Uterus (tissue), 3 donors: ENCODE measurements at regions not wholly inside any gene's neighbourhood (a gene's known extent, or its start where the extent isn't known, plus 50 kb on each side); places are given as distances from the start of the nearest gene placed in this dataset.

Source experiments
- DNase-seq, 2 donors: peaks; one replicate each; pipeline ENCODE4 v3.0.0-alpha.2; 2019 to 2020
- H3K27ac ChIP-seq, 2 donors: fragments of 200-600 bp; sonication (generic); 1 replicate in 1 of 2; 2 replicates in 1 of 2; pipeline ENCODE4 v1.5.1; 2016 to 2018
- H3K27me3 ChIP-seq, 2 donors: fragments of 200-600 bp; sonication (generic); one replicate each; pipeline ENCODE4 v1.5.1; 2018 to 2019; ENCODE audit warnings: control low read depth in 1 of 2
- H3K36me3 ChIP-seq, 2 donors: fragments of 200-600 bp; sonication (generic); one replicate each; pipeline ENCODE4 v1.5.1; 2019; ENCODE audit warnings: control low read depth in 1 of 2
- H3K4me1 ChIP-seq, 2 donors: fragments of 200-600 bp; sonication (generic); one replicate each; pipeline ENCODE4 v1.5.1; 2018 to 2019; ENCODE audit warnings: control low read depth in 1 of 2
- H3K4me3 ChIP-seq, 2 donors: fragments of 200-600 bp; sonication (generic); 1 replicate in 1 of 2; 2 replicates in 1 of 2; pipeline ENCODE4 v1.5.1; 2018 to 2019; ENCODE audit warnings: mild to moderate bottlenecking in 1 of 2
- H3K9me3 ChIP-seq, 2 donors: fragments of 200-600 bp; sonication (generic); one replicate each; pipeline ENCODE4 v1.5.1; 2019; ENCODE audit warnings: control low read depth in 1 of 2
- CTCF ChIP-seq, 4 experiments: fragments of 200-600 bp in 2 of 4; fragments of 450-650 bp in 2 of 4; sonication (generic) in 2 of 4; IDR thresholded peaks; one replicate each; pipeline ENCODE4 v1.5.1; 2016 to 2019; ENCODE audit warnings: antibody characterized with exemption in 4 of 4, mild to moderate bottlenecking in 2 of 4, moderate library complexity in 1 of 4
- POLR2A ChIP-seq, 2 donors: fragments of 450-650 bp; IDR thresholded peaks; one replicate each; pipeline ENCODE4 v1.6.1; 2016; ENCODE audit warnings: antibody characterized with exemption in 2 of 2, mild to moderate bottlenecking in 1 of 2, moderate library complexity in 1 of 2
- intact Hi-C: fragments of 100-400 bp; cut with DNase I; formaldehyde crosslinking; loops from one replicate; pipeline ENCODE4 v1.15.1; 2023; ENCODE audit warnings: low total_unique reads
- donor health status: DM: yes; HTN: yes; CAD: no.

- Histone ChIP-seq H3K27me3 (no peaks in the 10 kb centered on the region), H3K4me3 (no peak overlapping the region), H3K36me3 (no peaks in the 10 kb centered on the region), H3K9me3 (no peaks in the 10 kb centered on the region), H3K27ac (no peak overlapping the region), H3K4me1 (no peaks in the 10 kb centered on the region)
- no peak for DNase-seq
- no peak for TF ChIP-seq CTCF (IDR thresholded peaks at IDR 0.05)
- no peak for TF ChIP-seq POLR2A (IDR thresholded peaks at IDR 0.05)
- intact Hi-C loops, result no loop called here
Measured at GRCh38 chr2:47687856-47688255, 95.1 kb upstream of the MSH6 start.

GRCh38 chr2:47686018-47686417 lies 96.9 kb upstream of the MSH6 start:
- H3K27me3 ChIP-seq, result no peaks in the 10 kb centered on the region

DNA sequence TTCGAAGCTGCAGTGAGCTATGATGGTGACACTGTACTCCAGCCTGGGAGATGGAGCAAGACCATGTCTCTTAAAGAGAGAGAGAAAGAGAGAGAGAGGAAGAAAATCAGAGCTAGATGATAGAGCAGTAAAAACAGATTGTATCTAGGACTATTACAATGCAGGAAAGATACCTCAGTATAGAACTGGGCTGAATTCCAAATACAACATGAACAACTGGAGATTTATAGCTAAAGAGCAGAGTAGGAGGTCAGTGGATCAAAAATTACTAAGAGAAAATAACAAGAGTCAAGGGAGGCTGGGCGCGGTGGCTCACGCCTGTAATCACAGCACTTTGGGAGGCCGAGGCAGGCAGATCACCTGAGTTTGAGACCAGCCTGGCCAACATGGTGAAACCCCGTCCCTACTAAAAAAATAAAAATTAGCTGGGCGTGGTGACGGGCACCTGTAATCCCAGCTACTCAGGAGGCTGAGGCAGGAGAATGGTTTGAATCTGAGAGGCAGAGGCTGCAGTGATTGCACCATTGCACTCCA lies 100.7 kb upstream of the MSH6 start:
- Histone ChIP-seq H3K4me3 (no peak overlapping the region), H3K4me1 (no peaks in the 10 kb centered on the region), H3K27ac (no peak overlapping the region), H3K9me3 (no peaks in the 10 kb centered on the region), H3K27me3 (no peaks in the 10 kb centered on the region), H3K36me3 (no peaks in the 10 kb centered on the region)
- no peak for TF ChIP-seq CTCF (IDR thresholded peaks at IDR 0.05)
- TF ChIP-seq POLR2A (IDR thresholded peaks at IDR 0.05), result no peak
- no peak for DNase-seq
- intact Hi-C loops, result no loop called here

More at GRCh38 chr2:47686018-47686417, 96.9 kb upstream of the MSH6 start:
- Histone ChIP-seq H3K9me3 (no peaks in the 10 kb centered on the region), H3K4me1 (no peaks in the 10 kb centered on the region), H3K27ac (no peak overlapping the region), H3K4me3 (no peak overlapping the region), H3K36me3 (no peaks in the 10 kb centered on the region)
- intact Hi-C loops, result no loop called here
- TF ChIP-seq CTCF (IDR thresholded peaks at IDR 0.05) (no peak), POLR2A (IDR thresholded peaks at IDR 0.05) (no peak)
- no peak for DNase-seq

DNA sequence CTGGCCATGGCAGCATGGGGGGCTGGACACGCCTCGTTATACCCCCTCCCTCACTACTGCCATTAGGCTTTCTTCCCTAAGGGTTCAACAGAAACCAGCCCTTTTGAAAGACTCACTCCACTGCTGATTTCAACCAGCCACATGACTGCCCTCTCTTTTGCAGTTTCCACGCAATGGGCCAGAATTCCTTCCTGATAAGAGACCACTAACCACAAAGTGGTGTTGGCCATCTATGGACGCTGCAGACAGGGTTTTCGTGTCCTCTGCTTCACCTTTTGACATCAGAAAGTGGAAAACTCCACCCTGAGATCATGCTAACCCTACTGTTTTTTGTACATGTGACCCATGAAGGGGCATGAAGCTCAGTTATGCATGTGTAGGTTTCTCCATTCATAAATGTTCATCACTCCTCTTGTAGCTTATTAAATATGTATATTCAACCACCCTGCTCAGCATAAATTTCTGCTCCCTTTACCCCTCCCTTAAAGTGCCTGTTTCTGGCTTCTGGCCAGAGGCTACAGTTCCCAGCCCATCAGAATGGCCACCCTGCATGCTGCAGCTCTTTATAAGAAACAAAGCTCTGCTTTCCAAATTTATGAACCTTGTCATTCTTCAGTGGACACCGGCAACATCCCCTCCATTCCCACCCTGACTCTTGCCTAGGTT lies 105.6 kb upstream of the KCNK12 start:
- Histone ChIP-seq H3K9me3 (no peaks in the 10 kb centered on the region), H3K4me3 (no peak overlapping the region), H3K27ac (no peak overlapping the region), H3K4me1 (no peaks in the 10 kb centered on the region), H3K27me3 (no peaks in the 10 kb centered on the region), H3K36me3 (no peaks in the 10 kb centered on the region)
- intact Hi-C loops, result no loop called here
- TF ChIP-seq CTCF (IDR thresholded peaks at IDR 0.05) (no peak), POLR2A (IDR thresholded peaks at IDR 0.05) (no peak)
- DNase-seq, result no peak

DNA sequence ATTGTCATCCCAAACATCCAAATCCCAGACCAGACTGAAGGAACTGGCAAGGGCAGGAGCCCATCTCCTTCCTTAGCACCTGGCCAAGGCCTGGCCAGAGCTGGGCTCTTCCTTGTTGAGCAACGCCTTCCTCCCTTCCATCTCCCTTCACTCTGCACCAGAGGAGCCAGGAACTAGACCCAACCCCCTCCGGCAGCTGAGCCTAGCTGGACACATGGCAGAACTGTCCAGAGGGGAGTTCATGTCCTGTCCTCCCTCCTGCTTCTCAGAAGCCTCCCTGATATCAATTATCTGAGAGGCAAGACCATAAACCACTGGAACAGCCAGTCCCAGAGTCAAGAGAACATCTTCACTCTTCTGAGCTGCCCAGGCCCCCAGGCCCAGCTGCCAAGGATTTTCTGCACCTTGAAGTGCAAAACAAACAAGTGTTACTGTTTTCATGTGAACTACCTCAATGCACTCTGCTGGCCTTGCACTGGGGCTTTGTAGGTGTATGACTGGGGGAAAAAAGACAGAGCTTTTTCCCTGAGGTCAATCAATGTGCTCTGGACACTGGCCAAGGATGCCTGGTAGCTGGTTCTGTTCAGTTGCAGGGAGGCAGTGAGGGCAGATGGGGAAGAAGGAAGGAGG lies 104.5 kb upstream of the KCNK12 start:
- no peak for DNase-seq
- H3K36me3 ChIP-seq, result no peaks in the 10 kb centered on the region
- intact Hi-C loops, result no loop called here
- H3K4me3 ChIP-seq, result no peak overlapping the region
- no peaks in the 10 kb centered on the region for H3K9me3 ChIP-seq
- TF ChIP-seq POLR2A (IDR thresholded peaks at IDR 0.05) (no peak), CTCF (IDR thresholded peaks at IDR 0.05) (no peak)
- H3K4me1 ChIP-seq, result no peaks in the 10 kb centered on the region
- no peaks in the 10 kb centered on the region for H3K27me3 ChIP-seq
- H3K27ac ChIP-seq, result no peak overlapping the region
